Duodenal mucosa (tissue), 2 donors: ENCODE measurements at regions not wholly inside any gene's neighbourhood (a gene's known extent, or its start where the extent isn't known, plus 50 kb on each side); places are given as distances from the start of the nearest gene placed in this dataset.

Source experiments
- H3K27ac ChIP-seq: one replicate; pipeline ENCODE4 v1.7.0; 2013; ENCODE audit warnings: low read depth, low read length
- H3K27me3 ChIP-seq, 2 donors: one replicate each; pipeline ENCODE4 v1.7.0; 2013; ENCODE audit warnings: low read length in 2 of 2, control low read depth in 1 of 2; ENCODE audit not compliant: insufficient read depth in 2 of 2, control insufficient read depth in 1 of 2
- H3K36me3 ChIP-seq, 2 donors: one replicate each; pipeline ENCODE4 v1.7.0; 2013; ENCODE audit warnings: low read length in 2 of 2, control low read depth in 1 of 2; ENCODE audit not compliant: insufficient read depth in 2 of 2, control insufficient read depth in 1 of 2
- H3K4me1 ChIP-seq, 2 donors: one replicate each; pipeline ENCODE4 v1.7.0; 2013; ENCODE audit warnings: low read length in 2 of 2, control low read depth in 1 of 2; ENCODE audit not compliant: insufficient read depth in 2 of 2, control insufficient read depth in 1 of 2
- H3K4me3 ChIP-seq, 2 donors: one replicate each; pipeline ENCODE4 v1.7.0; 2013; ENCODE audit warnings: low read length in 2 of 2, low read depth in 1 of 2
- H3K9ac ChIP-seq, 2 donors: one replicate each; pipeline ENCODE4 v1.7.0; 2013; ENCODE audit warnings: low read length in 2 of 2, low read depth in 1 of 2
- H3K9me3 ChIP-seq, 2 donors: one replicate each; pipeline ENCODE4 v1.7.0; 2013; ENCODE audit warnings: low read length in 2 of 2, control low read depth in 1 of 2; ENCODE audit not compliant: control insufficient read depth in 1 of 2

DNA sequence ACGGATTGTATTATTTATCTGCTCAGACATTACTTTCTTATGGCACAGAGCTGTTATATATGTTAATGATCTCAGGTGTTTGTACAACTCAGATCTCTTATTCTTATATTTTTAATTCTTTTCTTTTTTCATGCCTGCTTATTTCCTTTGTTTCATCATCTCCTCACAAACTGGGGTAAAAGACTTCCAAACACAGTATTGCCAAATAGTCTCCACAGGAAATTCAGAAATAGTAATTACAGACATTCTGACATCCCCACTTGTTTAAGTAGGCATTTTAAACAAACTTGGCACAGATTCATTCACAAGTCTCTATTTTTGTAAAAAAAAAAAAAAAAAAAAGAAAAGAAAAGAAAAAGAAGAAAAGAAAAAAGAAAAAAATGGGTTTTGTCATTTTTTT lies 129.7 kb upstream of the USP38 start:
- no peaks in the 10 kb centered on the region for H3K27me3 ChIP-seq
- H3K9me3 ChIP-seq, result no peaks in the 10 kb centered on the region
- H3K4me1 ChIP-seq, result no peaks in the 10 kb centered on the region
- no peaks in the 10 kb centered on the region for H3K36me3 ChIP-seq
- no peak overlapping the region for H3K27ac ChIP-seq
- no peak overlapping the region for H3K9ac ChIP-seq
- no peak overlapping the region for H3K4me3 ChIP-seq

DNA sequence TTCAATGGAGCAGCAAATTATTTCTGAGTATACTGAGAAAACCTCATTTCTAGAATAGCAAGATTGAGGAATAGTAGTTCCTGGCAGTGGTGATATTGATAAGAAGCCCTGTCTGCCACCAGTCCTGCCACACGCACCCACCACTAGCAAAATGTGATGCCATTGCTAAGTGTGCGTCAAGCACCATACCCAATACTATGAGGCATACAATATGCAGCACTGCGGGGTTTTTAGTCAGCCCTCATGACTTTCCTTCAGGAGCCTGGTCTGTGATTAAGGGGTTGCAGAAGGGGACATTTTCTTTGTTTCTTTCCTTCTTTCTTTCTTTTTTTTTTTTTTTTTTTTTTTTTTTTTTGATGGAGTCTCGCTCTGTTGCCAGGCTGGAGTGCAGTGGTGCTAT lies 128.7 kb upstream of the USP38 start:
- no peaks in the 10 kb centered on the region for H3K27me3 ChIP-seq
- no peak overlapping the region for H3K27ac ChIP-seq
- H3K9me3 ChIP-seq, result no peaks in the 10 kb centered on the region
- H3K36me3 ChIP-seq, result no peaks in the 10 kb centered on the region
- H3K9ac ChIP-seq, result no peak overlapping the region
- H3K4me3 ChIP-seq, result no peak overlapping the region
- H3K4me1 ChIP-seq, result no peaks in the 10 kb centered on the region

- Histone ChIP-seq H3K9ac (no peak overlapping the region), H3K27ac (no peak overlapping the region), H3K4me3 (no peak overlapping the region), H3K27me3 (no peaks in the 10 kb centered on the region), H3K9me3 (no peaks in the 10 kb centered on the region), H3K4me1 (peaks cover 0 to 4% of the 10 kb centered on the region in 2 donors), H3K36me3 (no peaks in the 10 kb centered on the region)
These were observed 113.4 kb upstream of the USP38 start for GRCh38 chr4:143071351-143071750.

DNA sequence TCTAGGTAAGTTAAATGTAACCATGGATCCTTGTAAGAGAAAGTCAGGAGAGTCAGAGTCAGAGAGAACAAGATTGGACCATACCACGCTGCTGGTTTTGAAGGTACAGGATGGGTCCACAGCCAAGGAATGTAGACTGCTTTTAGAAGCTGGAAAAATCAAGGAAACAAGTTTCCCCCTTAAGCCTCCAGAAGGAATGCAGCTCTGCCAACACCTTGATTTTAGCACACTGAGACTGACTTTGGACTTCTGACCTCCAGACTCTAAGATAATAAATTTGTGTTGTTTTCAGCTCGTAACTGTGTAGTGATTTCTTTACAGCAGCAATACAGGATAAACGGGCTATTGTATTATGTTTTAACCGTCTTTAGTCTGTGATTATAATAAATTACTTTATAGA lies 108.0 kb upstream of the USP38 start:
- Histone ChIP-seq H3K27ac (no peak overlapping the region), H3K27me3 (no peaks in the 10 kb centered on the region), H3K4me1 (peaks cover 0 to 8% of the 10 kb centered on the region in 2 donors), H3K9me3 (no peaks in the 10 kb centered on the region), H3K36me3 (no peaks in the 10 kb centered on the region), H3K4me3 (peak overlapping the region in 1 of 2 donors; percentile 28), H3K9ac (no peak overlapping the region)

DNA sequence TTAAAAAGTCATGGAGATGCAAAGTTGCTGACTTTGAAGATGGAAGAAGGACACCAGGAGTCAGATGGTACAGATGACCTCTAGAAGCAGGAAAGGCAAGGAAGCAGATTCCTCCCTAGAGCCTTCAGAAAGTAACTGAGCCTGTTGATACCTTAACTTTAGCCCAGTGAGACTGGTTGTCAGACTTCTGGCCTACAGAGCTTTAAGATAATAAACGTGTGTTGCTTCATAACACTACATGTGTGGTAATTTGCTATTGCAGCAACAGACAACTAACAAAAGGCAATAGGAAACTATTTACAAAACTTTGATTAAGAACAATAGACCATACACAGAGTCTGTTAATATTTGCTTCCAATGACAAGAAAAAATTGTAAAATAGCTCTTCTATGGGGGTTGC lies 102.0 kb upstream of the USP38 start:
- H3K27me3 ChIP-seq, result no peaks in the 10 kb centered on the region
- no peak overlapping the region for H3K9ac ChIP-seq
- no peak overlapping the region for H3K4me3 ChIP-seq
- no peaks in the 10 kb centered on the region for H3K9me3 ChIP-seq
- H3K27ac ChIP-seq, result no peak overlapping the region
- H3K4me1 ChIP-seq, result peaks cover 14 to 30% of the 10 kb centered on the region in 2 donors
- no peaks in the 10 kb centered on the region for H3K36me3 ChIP-seq

DNA sequence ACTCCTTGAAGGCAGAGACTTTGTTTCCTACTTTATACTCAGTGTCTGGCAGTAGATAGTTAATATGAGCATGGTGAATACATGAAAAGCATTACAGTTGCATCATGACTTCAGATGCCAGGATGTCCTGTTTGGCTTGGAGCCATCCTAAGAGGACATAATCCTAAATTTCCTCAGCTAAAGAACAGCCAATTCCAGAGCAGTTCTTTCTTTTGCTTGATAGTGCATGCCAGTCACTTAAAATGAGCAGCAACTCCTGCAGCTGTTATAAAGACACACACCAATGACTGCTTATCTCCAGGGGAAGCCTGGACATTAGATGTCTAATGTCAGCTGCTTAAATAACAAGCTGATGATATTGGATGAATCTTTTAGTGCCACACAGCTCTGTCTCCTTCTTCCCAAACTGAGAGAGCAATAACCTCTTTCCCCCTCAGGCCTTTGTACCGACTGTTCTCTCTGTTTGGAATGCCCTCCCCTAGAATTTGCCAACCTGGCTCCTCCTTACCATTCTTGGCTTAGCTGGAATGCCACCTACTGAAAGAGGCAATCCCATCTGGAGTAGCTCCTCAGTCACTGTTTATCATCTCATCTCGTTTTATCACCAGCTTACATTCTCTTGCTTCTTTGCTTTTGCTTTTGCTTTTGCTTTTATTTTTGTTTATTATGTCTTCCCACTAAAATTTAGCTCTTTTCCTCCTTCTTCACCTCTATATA lies 100.8 kb upstream of the USP38 start:
- Histone ChIP-seq H3K36me3 (no peaks in the 10 kb centered on the region), H3K4me3 (no peak overlapping the region)

GRCh38 chr4:143084566-143084965 lies 100.2 kb upstream of the USP38 start:
- H3K27ac ChIP-seq, result no peak overlapping the region
- H3K27me3 ChIP-seq, result no peaks in the 10 kb centered on the region
- no peak overlapping the region for H3K4me3 ChIP-seq
- H3K9me3 ChIP-seq, result no peaks in the 10 kb centered on the region
- H3K9ac ChIP-seq, result no peak overlapping the region
- H3K36me3 ChIP-seq, result no peaks in the 10 kb centered on the region
- H3K4me1 ChIP-seq, result peaks cover 14 to 30% of the 10 kb centered on the region in 2 donors

More for the DNA sequence above, 100.8 kb upstream of the USP38 start:
- H3K9ac ChIP-seq, result no peak overlapping the region
- H3K27me3 ChIP-seq, result no peaks in the 10 kb centered on the region
- H3K9me3 ChIP-seq, result no peaks in the 10 kb centered on the region
- no peak overlapping the region for H3K27ac ChIP-seq
- H3K4me1 ChIP-seq, result peaks cover 14 to 30% of the 10 kb centered on the region in 2 donors

- H3K9me3 ChIP-seq, result no peaks in the 10 kb centered on the region
- H3K4me3 ChIP-seq, result no peak overlapping the region
- H3K9ac ChIP-seq, result no peak overlapping the region
- no peaks in the 10 kb centered on the region for H3K36me3 ChIP-seq
- H3K27ac ChIP-seq, result no peak overlapping the region
- no peaks in the 10 kb centered on the region for H3K27me3 ChIP-seq
- H3K4me1 ChIP-seq, result peaks cover 14 to 30% of the 10 kb centered on the region in 2 donors
These were observed 99.5 kb upstream of the USP38 start for GRCh38 chr4:143085224-143085623.

DNA sequence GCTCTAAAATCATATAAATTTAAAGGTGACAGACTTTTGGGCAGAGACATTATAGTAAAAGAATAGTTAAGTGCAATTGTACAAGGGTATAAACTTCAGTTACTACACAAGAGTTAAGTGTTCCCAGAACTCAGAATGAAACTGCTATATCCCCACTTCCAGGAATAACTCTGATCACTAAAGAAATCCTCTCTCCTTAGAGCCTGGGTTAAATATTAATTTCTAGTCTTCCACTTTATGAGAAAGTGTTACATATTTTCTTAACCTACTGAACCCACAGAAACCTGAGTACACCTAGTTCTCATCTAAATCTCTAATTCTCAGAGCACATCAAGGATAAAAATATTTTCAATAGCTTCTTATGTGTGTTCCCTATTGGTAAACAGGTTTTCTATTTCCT lies 99.1 kb upstream of the USP38 start:
- Histone ChIP-seq H3K9me3 (no peaks in the 10 kb centered on the region), H3K9ac (no peak overlapping the region), H3K27me3 (no peaks in the 10 kb centered on the region), H3K4me3 (no peak overlapping the region), H3K4me1 (peaks cover 14 to 30% of the 10 kb centered on the region in 2 donors), H3K36me3 (no peaks in the 10 kb centered on the region), H3K27ac (no peak overlapping the region)

- Histone ChIP-seq H3K4me3 (no peak overlapping the region), H3K4me1 (peaks cover 14 to 21% of the 10 kb centered on the region in 2 donors), H3K9ac (no peak overlapping the region), H3K27me3 (no peaks in the 10 kb centered on the region), H3K27ac (no peak overlapping the region), H3K9me3 (no peaks in the 10 kb centered on the region), H3K36me3 (no peaks in the 10 kb centered on the region)
These were observed 95.4 kb upstream of the USP38 start for GRCh38 chr4:143089291-143089690.
